HCT116 (cell line): ENCODE measurements at regions not wholly inside any gene's neighbourhood (a gene's known extent, or its start where the extent isn't known, plus 50 kb on each side); places are given as distances from the start of the nearest gene placed in this dataset.

ENCODE experiments used
- ATAC-seq: fragments of 200-7000 bp; cut with Tn5 transposase; 2 replicates; pipeline ENCODE4 v1.9.1; 2020; ENCODE audit warnings: mild to moderate bottlenecking, moderate library complexity
- BruUV-seq: library from RNA; stranded (reverse); fragments of 400-500 nt; replicated peaks from 2 replicates; lab custom pipeline; 2021; lab: Mats Ljungman, UMichigan
- CTCF ChIA-PET: fragments of 300-600 bp; sonication (Branson Sonifier 250); formaldehyde crosslinking; loops from one replicate; lab custom pipeline; 2021; ENCODE audit warnings: antibody characterized with exemption; lab: Charles Lee
- POLR2A ChIA-PET: fragments of 300-600, 350-600 bp; sonication (Branson Sonifier 250); formaldehyde crosslinking; loops from one replicate; lab custom pipeline; 2021; ENCODE audit warnings: antibody characterized with exemption; lab: Charles Lee
- RAD21 ChIA-PET, 2 experiments: fragments of 300-600 bp; sonication (Branson Sonifier 250); formaldehyde crosslinking; loops; one replicate each; lab custom pipeline; 2023; ENCODE audit warnings: low total read pairs in 2 of 2; ENCODE audit not compliant: uncharacterized antibody in 2 of 2, unreplicated experiment in 2 of 2, low non-redundant PET in 1 of 2; lab: Charles Lee
- DNase-seq: peaks from one replicate; pipeline ENCODE4 v3.0.0-alpha.2; 2010; ENCODE audit warnings: low read depth, low spot score
- H2AFZ ChIP-seq: fragments of 200-600 bp; shearing (Covaris generic), sonication (generic); 2 replicates; pipeline ENCODE4 v1.6.1; 2017; ENCODE audit warnings: low read depth, mixed run types, mixed read lengths, antibody characterized with exemption, low read length; ENCODE audit not compliant: poor library complexity, severe bottlenecking
- H3K27ac ChIP-seq: 2 replicates; pipeline ENCODE4 v1.5.1; 2012; ENCODE audit warnings: low read depth, low read length
- H3K27me3 ChIP-seq: fragments of 200-600 bp; sonication (generic); 2 replicates; pipeline ENCODE4 v1.6.1; 2016; ENCODE audit warnings: mixed run types, low read length, mixed read lengths; ENCODE audit not compliant: insufficient read depth
- H3K36me3 ChIP-seq, 2 experiments: fragments of 200-500 bp in 1 of 2; fragments of 200-600 bp in 1 of 2; sonication (Bioruptor generic) in 1 of 2; sonication (generic) in 1 of 2; 2 replicates each; pipeline versions ENCODE4 v1.5.1 to v1.6.1; 2014 to 2016; ENCODE audit warnings: low read length in 2 of 2, inconsistent platforms in 1 of 2, mixed read lengths in 1 of 2, mixed run types in 1 of 2; ENCODE audit not compliant: insufficient read depth in 2 of 2, control insufficient read depth in 1 of 2
- H3K4me1 ChIP-seq, 2 experiments: fragments of 200-600 bp in 1 of 2; sonication (generic) in 1 of 2; 2 replicates each; pipeline versions ENCODE4 v1.5.1 to v1.6.1; 2012 to 2017; ENCODE audit warnings: low read length in 2 of 2, inconsistent platforms in 1 of 2, mild to moderate bottlenecking in 1 of 2, mixed read lengths in 1 of 2, mixed run types in 1 of 2, moderate library complexity in 1 of 2; ENCODE audit not compliant: insufficient read depth in 2 of 2, control insufficient read depth in 1 of 2
- H3K4me2 ChIP-seq: fragments of 200-600 bp; sonication (generic); 2 replicates; pipeline ENCODE4 v1.6.1; 2017; ENCODE audit warnings: mixed run types, low read length, mixed read lengths
- H3K4me3 ChIP-seq, 2 experiments: fragments of 200-600 bp in 1 of 2; sonication (generic) in 1 of 2; replicated peaks in 1 of 2; 2 replicates each; pipeline ENCODE4 v1.5.1; 2011 to 2016; ENCODE audit warnings: low read length in 2 of 2, control low read depth in 1 of 2, low read depth in 1 of 2, mild to moderate bottlenecking in 1 of 2, mixed read lengths in 1 of 2, mixed run types in 1 of 2
- H3K79me2 ChIP-seq: fragments of 200-600 bp; sonication (generic); 2 replicates; pipeline ENCODE4 v1.6.1; 2017; ENCODE audit warnings: mild to moderate bottlenecking, mixed run types, low read length, moderate library complexity, mixed read lengths; ENCODE audit not compliant: insufficient read depth
- H3K9ac ChIP-seq: fragments of 200-600 bp; sonication (generic); 2 replicates; pipeline ENCODE4 v1.6.1; 2016; ENCODE audit warnings: low read length, mixed read lengths
- H3K9me2 ChIP-seq: fragments of 200-600 bp; sonication (generic), shearing (Covaris generic); 2 replicates; pipeline ENCODE4 v1.6.1; 2017; ENCODE audit warnings: mixed run types, mild to moderate bottlenecking, moderate library complexity; ENCODE audit not compliant: insufficient read depth
- H3K9me3 ChIP-seq, 2 experiments: fragments of 200-500 bp in 1 of 2; fragments of 200-600 bp in 1 of 2; sonication (Bioruptor generic) in 1 of 2; sonication (generic) in 1 of 2; 2 replicates each; pipeline ENCODE4 v1.6.1; 2014 to 2017; ENCODE audit warnings: low read length in 2 of 2, mixed read lengths in 2 of 2, inconsistent platforms in 1 of 2, low read depth in 1 of 2, mild to moderate bottlenecking in 1 of 2, mixed run types in 1 of 2, moderate library complexity in 1 of 2; ENCODE audit not compliant: control insufficient read depth in 1 of 2, insufficient read depth in 1 of 2
- H4K20me1 ChIP-seq: fragments of 200-600 bp; sonication (generic), shearing (Covaris generic); 2 replicates; pipeline ENCODE4 v1.6.1; 2017; ENCODE audit warnings: mixed run types, mild to moderate bottlenecking, moderate library complexity; ENCODE audit not compliant: insufficient read depth
- CBX3 ChIP-seq: IDR thresholded peaks from 2 replicates; pipeline ENCODE4 v1.6.1; 2012; ENCODE audit warnings: low read depth
- CEBPB ChIP-seq: IDR thresholded peaks from 2 replicates; pipeline ENCODE4 v1.6.1; 2012; ENCODE audit warnings: low read depth
- EGR1 ChIP-seq: IDR thresholded peaks from 2 replicates; pipeline ENCODE4 v1.6.1; 2012; ENCODE audit warnings: low read depth
- ELF1 ChIP-seq: IDR thresholded peaks from 2 replicates; pipeline ENCODE4 v1.6.1; 2012; ENCODE audit warnings: low read depth, borderline replicate concordance
- EZH2 ChIP-seq: fragments of 200-600 bp; sonication (generic); IDR thresholded peaks from 2 replicates; pipeline ENCODE4 v1.6.1; 2017; ENCODE audit warnings: antibody characterized with exemption, mixed run types
- EZH2phosphoT487 ChIP-seq: fragments of 200-600 bp; IDR thresholded peaks from 2 replicates; pipeline ENCODE4 v1.6.1; 2018; ENCODE audit warnings: antibody characterized with exemption, borderline replicate concordance
- JUND ChIP-seq: IDR thresholded peaks from 2 replicates; pipeline ENCODE4 v1.6.1; 2012
- MAX ChIP-seq: IDR thresholded peaks from 2 replicates; pipeline ENCODE4 v1.6.1; 2012
- POLR2A ChIP-seq: IDR thresholded peaks from 2 replicates; pipeline ENCODE4 v1.7.0; 2011; ENCODE audit warnings: borderline replicate concordance; ENCODE audit not compliant: insufficient read depth, insufficient read length; ENCODE audit errors: extremely low read depth
- POLR2AphosphoS5 ChIP-seq: IDR thresholded peaks from 2 replicates; pipeline ENCODE4 v1.6.1; 2011; ENCODE audit warnings: mild to moderate bottlenecking, low read depth, low read length, moderate library complexity
- RAD21 ChIP-seq: IDR thresholded peaks from 2 replicates; pipeline ENCODE4 v1.6.1; 2012; ENCODE audit warnings: low read depth, mild to moderate bottlenecking
- REST ChIP-seq: IDR thresholded peaks from 2 replicates; pipeline ENCODE4 v1.6.1; 2012; ENCODE audit warnings: low read depth
- SP1 ChIP-seq: IDR thresholded peaks from 2 replicates; pipeline ENCODE4 v1.6.1; 2012; ENCODE audit warnings: low read depth
- SRF ChIP-seq: IDR thresholded peaks from 2 replicates; pipeline ENCODE4 v1.6.1; 2012; ENCODE audit warnings: low read depth
- TCF7L2 ChIP-seq: IDR thresholded peaks from 2 replicates; pipeline ENCODE4 v1.7.0; 2011; ENCODE audit warnings: borderline replicate concordance, inconsistent platforms; ENCODE audit not compliant: insufficient read depth, insufficient read length; ENCODE audit errors: extremely low read depth
- YY1 ChIP-seq: IDR thresholded peaks from 2 replicates; pipeline ENCODE4 v1.6.1; 2011; ENCODE audit warnings: low read length, low read depth, moderate library complexity, mild to moderate bottlenecking; ENCODE audit not compliant: insufficient replicate concordance; ENCODE audit errors: extremely low read depth
- ZBTB33 ChIP-seq: IDR thresholded peaks from 2 replicates; pipeline ENCODE4 v1.6.1; 2011; ENCODE audit warnings: mild to moderate bottlenecking, low read length, moderate library complexity; ENCODE audit not compliant: insufficient replicate concordance; ENCODE audit errors: extremely low read depth
- ZFX ChIP-seq: fragments of 450-650 bp; IDR thresholded peaks from 2 replicates; pipeline ENCODE4 v1.6.1; 2017
- intact Hi-C: fragments of 100-400 bp; cut with micrococcal nuclease; formaldehyde crosslinking; loops from 2 replicates; pipeline ENCODE4 v1.10.0; 2022

- no peak for TF ChIP-seq ZBTB33
- TF ChIP-seq EZH2phosphoT487 = no peak
Observed at GRCh38 chr10:33056828-33057596, 99.0 kb upstream of the ITGB1 start (continued).

- ChIA-PET POLR2A (no interaction called here), CTCF (no interaction called here), RAD21 (no interaction called here)
- no TSS peak for BruUV-seq
- ATAC-seq (no peak), DNase-seq (no peak)
- H2AFZ ChIP-seq = no peak overlapping the region
- no peaks in the 10 kb centered on the region for H3K27me3 ChIP-seq
- H3K4me1 ChIP-seq = no peaks in the 10 kb centered on the region
- H4K20me1 ChIP-seq = no peaks in the 10 kb centered on the region
- TF ChIP-seq MAX (no peak), RAD21 (no peak), TCF7L2 (no peak), EGR1 (no peak), REST (no peak), POLR2A (no peak), JUND (no peak), SRF (no peak), ZFX (no peak), EZH2 (no peak), POLR2AphosphoS5 (no peak), CBX3 (no peak), SP1 (no peak), ELF1 (no peak), YY1 (no peak), ZBTB33 (no peak), EZH2phosphoT487 (no peak), CEBPB (no peak)
- no peak overlapping the region for H3K9ac ChIP-seq
- intact Hi-C loops = no loop called here
- H3K9me2 ChIP-seq = no peaks in the 10 kb centered on the region
- no peaks in the 10 kb centered on the region for H3K36me3 ChIP-seq
- no peak overlapping the region for H3K4me2 ChIP-seq
- H3K9me3 ChIP-seq = no peaks in the 10 kb centered on the region
- no peak overlapping the region for H3K4me3 ChIP-seq
- H3K27ac ChIP-seq = no peak overlapping the region
- H3K79me2 ChIP-seq = no peaks in the 10 kb centered on the region
Observed at GRCh38 chr10:33055625-33056024, 97.6 kb upstream of the ITGB1 start.
